Retinal pigment epithelial cell (primary cell): ENCODE measurements at regions not wholly inside any gene's neighbourhood (a gene's known extent, or its start where the extent isn't known, plus 50 kb on each side); places are given as distances from the start of the nearest gene placed in this dataset.
"Not testable (repeated sequence)": the region's sequence is repeated elsewhere in the genome, so short reads cannot be mapped to it uniquely, and the experiment has no call there.

Experiments used
- DNase-seq: peaks from one replicate; pipeline ENCODE4 v3.0.0-alpha.2; 2010; ENCODE audit warnings: low read depth
- H3K4me3 ChIP-seq: 2 replicates; pipeline ENCODE4 v1.5.1; 2011; ENCODE audit warnings: mild to moderate bottlenecking, low read length, control low read depth, moderate library complexity
- TF ChIP-seq, protein P1 (sequence below): conservative IDR thresholded peaks from 2 replicates; pipeline ENCODE4 v1.5.1; 2011; ENCODE audit warnings: low read depth, low read length, control low read depth, inconsistent platforms

DNA sequence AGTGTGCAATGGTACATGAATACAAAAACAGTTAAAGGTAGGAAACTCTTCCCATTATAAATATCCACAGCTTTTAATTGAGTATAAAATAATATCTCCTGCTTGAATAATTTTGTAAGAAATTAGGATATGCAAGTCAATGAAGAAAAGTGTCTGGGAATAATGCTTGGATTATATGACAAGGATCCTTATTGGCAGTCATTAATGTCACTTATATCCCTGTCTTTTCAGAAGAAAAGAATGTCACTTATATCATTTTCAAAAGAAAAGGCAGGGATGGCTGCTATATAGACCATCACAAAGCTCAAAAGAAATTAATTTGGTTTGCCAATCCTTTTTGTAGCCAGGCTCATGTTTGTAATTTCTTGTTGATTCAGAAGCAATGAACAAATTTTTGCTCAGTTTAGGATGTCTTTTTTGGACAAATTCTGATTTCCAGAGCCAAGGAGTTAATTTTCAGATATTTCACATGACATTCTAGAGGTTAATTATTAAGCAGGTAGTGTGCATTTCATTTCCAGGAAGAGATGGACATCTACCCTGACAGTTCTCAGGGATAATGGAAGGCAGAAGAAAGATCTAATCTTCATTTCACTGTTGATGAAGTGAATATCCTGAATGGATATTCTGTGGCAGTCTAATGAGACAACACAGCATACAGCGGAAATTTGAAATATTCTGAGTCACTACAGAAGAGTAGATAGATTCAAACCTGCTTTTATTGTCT is 299.8 kb downstream of the RPS29 start:
- no peak overlapping the region for H3K4me3 ChIP-seq
- no peak for DNase-seq
- TF ChIP-seq, protein P1, sequence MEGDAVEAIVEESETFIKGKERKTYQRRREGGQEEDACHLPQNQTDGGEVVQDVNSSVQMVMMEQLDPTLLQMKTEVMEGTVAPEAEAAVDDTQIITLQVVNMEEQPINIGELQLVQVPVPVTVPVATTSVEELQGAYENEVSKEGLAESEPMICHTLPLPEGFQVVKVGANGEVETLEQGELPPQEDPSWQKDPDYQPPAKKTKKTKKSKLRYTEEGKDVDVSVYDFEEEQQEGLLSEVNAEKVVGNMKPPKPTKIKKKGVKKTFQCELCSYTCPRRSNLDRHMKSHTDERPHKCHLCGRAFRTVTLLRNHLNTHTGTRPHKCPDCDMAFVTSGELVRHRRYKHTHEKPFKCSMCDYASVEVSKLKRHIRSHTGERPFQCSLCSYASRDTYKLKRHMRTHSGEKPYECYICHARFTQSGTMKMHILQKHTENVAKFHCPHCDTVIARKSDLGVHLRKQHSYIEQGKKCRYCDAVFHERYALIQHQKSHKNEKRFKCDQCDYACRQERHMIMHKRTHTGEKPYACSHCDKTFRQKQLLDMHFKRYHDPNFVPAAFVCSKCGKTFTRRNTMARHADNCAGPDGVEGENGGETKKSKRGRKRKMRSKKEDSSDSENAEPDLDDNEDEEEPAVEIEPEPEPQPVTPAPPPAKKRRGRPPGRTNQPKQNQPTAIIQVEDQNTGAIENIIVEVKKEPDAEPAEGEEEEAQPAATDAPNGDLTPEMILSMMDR, result no peak

DNA sequence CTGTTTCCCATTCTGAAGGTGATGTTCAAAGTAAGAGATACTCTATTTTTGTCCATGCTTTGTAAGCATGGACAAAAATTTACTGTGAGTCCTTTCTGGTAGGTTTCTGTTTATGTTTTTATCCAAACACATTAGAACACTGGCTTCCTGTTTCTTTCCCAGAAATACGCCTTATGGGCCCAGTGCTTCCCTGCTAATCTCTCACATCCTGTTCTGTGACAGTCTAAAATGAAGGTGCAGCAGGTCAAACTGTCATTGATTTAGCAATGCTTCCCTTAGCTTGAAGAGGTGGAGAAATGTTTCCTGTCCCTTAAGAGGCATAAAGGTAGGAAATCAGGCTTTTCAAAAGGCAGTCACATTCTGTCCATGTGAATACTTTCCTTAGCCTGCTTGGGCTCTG is 305.6 kb downstream of the RPS29 start:
- TF ChIP-seq, protein P1, result no peak
- no peak for DNase-seq
- H3K4me3 ChIP-seq, result no peak overlapping the region

DNA sequence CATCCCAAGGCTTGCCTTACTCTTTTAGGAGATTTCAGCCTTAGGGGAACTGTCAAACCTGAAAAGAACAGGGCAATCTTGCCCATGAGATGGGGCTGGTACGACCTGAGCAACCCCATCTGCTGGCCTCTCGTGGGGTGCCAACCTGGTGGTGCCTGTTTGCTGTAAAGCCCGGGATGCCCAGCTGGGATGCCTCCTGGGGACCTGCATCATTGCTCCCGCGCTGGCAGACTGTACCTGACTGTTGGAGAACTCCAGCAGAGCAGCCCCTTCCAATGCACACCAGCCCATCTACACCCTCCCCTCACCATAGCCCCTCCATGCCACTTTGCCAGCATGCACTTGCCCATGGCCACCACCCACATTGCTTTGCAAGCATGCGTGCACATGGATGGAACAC is 335.7 kb downstream of the RPS29 start:
- no peak overlapping the region for H3K4me3 ChIP-seq
- TF ChIP-seq, protein P1, result no peak
- DNase-seq, result no peak

DNA sequence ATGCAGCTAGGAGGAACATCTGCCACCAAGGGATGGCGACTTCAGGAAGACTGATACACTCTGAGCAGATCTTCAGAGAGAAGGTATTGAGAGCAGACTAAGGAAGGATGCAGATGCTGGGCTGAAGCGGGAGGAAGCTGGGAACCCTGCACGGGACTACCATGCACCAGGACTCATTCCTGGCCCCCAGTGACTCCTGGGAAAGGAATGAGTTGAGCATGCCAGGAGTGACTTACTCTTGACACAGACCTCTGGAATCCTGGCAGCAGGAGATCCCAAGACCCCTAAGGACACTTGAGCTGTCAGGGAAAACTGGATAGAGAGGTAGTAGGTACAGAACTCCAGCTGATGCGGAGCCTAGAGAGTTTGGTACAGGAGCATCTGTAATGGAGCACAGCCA is 336.1 kb downstream of the RPS29 start:
- TF ChIP-seq, protein P1, result no peak
- H3K4me3 ChIP-seq, result no peak overlapping the region
- DNase-seq, result peak; percentile 2

DNA sequence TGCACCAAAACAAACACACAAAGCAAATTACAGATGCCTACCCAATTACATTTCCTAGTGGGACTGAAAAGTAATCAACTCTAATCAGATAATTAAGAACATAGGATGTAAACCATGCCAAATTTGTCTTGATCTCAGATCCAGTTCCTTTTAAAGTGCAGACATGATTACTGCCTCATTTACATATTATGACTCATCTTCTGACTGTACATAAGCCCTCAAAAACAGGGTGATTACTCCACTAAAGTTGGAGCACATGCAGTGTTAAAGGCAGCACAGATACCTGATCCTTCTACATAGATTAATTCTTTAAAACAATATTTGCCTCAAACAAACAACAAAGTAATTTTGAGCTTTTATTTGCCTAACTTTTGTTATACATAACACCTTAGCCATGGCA is 337.2 kb downstream of the RPS29 start:
- peak; percentile 6 for DNase-seq
- TF ChIP-seq, protein P1, result no peak
- no peak overlapping the region for H3K4me3 ChIP-seq

DNA sequence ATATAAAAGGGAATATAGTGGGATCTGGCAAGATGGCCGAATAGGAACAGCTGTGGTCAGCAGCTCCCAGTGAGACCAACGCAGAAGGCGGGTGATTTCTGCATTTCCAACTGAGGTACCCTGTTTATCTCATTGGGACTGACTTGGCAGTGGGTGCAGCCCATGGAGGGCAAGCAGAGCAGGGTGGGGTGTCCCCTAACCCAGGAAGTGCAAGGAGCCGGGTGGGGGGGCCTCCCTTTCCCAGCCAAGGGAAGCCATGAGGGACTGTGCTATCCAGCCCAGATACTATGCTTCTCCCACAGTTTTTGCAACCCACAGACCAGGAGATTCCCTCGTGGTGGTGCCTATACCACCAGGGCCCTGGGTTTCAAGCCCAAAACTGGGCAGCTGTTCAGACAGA is 342.4 kb downstream of the RPS29 start:
- H3K4me3 ChIP-seq, result not testable (repeated sequence)

DNA sequence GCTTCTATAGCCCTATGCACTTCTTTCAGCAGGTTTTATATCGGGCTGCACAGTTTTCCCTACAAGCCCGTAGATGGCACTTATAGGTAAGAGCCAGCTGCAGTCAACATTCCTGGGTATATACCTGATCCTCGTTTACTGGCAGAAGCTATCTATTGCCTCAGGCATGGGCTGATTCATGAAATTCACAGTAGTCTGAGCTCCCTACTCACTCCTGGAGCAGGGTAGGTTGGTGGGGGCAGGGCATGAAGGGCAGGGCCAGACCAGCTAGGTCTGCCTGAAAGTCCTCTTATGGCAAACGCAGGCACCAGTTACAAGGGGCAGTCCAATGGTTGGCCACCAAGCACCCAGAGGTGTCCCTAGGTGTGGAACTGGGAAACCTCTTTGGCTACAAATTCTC is 345.8 kb downstream of the RPS29 start:
- TF ChIP-seq, protein P1, result no peak
- no peak overlapping the region for H3K4me3 ChIP-seq
- DNase-seq, result no peak

More for the DNA sequence above, 342.4 kb downstream of the RPS29 start:
- not testable (repeated sequence) for DNase-seq
